HG03342 (cell line): ENCODE measurements at regions not wholly inside any gene's neighbourhood (a gene's known extent, or its start where the extent isn't known, plus 50 kb on each side); places are given as distances from the start of the nearest gene placed in this dataset.
"Not testable (repeated sequence)": the region's sequence is repeated elsewhere in the genome, so short reads cannot be mapped to it uniquely, and the experiment has no call there.

ENCODE experiments used
- ATAC-seq: cut with Tn5 transposase; IDR thresholded peaks from one replicate; pipeline ENCODE4 v1.9.1; 2021; ENCODE audit warnings: mild to moderate bottlenecking, moderate library complexity; ENCODE audit not compliant: unreplicated experiment

DNA sequence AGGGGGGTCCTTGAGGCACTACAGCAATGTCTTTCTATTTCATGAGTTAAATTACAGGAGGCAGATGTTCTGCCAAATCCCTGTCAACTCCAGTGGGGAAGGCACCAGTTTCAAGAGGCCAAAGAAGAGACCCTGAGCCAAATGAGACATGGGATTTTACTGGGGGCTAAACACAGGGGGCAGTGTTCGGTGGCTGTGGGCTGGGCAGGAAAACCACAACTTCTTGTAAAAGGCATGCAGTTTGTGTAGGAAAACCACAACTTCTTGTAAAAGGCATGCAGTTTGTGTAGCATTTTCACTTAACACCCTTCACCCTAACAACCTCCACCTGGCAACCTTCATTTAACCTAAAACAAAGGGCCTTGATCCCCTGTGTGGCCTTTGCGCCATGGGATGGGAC lies 61.0 kb downstream of the POLR2M start:
- ATAC-seq, result no peak

DNA sequence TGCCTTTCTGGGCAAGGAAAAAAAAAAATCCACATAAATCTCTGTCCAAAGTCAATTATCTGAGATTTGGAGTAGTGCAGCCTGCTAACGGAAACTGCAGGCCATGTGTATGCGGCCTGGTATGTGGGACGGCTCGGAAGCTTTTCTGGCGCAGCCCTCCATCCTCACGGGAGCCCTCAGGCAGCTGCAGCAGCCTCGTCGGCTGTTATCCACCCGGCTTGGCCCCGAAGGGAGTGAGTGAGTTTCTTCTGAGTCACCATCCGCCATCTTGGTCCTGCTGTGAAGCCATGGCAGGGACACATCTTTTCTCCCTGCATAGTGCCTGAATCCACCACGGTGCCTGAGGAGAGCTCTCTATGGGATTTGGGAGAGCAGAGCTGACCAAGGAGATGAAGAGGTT lies 62.8 kb downstream of the POLR2M start:
- ATAC-seq, result no peak

DNA sequence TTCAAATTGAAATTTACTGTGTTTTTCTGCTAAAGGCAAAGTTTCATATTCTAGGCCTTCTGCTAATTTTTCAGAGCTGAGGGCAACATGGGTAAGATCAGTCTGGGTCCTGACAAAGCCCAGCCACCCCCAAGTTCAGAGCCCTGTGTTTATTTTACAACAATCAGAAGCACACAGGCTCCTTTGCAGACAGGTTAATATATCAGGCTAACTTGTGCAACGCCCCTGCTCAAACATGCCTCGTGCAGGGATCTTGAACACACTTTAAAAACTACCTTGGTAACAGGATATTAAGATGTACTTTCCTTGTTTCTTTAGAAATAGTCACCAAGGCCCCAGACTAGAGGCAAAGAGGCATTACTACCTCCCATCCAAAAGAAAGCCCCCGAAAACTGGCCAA lies 64.0 kb downstream of the POLR2M start:
- ATAC-seq, result no peak

DNA sequence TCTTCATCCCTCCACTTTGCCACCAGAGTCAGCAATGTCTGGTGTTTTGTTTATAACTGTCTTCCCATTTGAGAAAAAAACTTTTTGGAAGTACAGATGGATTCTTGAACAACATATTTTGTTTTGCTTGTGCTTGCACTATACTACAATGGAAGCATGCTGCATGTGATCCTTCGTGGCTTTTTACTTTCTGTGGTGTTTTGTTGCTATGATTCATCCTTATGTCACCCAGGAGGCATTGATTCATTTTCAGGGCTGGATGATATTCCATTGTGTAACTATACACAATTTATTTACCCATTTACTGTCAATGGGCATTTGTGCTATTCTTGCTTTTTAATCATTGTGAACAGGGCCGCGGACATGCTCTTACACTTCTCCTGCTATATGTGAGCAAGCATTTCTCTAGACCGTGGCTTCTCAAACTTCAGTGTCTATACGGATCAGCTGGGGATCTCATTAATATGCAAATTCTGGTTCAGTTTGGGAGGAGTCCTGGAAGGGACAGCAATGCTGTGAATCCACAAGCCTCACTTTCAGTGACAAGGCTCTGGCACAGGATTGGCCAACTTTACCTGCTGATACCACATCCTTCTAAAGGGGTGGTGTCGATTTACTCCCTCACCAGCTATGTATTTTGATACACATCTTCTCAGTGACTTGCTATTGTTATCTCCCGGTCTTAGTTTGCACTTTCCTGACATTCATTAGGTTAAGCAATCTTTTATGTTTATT lies 65.9 kb downstream of the POLR2M start:
- no peak for ATAC-seq

DNA sequence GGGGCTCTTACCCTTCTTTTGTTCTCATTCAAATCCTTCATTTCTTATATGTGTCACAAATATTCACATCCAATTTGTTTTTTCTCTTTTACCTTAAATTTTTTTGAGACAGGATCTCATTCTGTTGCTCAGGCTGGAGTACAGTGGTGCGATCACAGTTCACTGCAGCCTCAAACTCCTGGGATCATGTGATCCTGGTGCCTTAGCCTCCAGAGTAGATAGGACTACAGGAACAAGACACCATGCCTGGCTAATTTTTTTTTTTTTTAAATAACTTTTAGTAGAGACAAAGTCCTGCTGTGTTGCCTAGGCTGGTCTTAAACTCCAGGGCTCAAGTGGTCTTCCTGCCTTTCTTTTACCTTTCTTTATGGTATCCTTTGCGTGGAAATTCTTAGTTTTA lies 66.5 kb downstream of the POLR2M start:
- ATAC-seq, result no peak

DNA sequence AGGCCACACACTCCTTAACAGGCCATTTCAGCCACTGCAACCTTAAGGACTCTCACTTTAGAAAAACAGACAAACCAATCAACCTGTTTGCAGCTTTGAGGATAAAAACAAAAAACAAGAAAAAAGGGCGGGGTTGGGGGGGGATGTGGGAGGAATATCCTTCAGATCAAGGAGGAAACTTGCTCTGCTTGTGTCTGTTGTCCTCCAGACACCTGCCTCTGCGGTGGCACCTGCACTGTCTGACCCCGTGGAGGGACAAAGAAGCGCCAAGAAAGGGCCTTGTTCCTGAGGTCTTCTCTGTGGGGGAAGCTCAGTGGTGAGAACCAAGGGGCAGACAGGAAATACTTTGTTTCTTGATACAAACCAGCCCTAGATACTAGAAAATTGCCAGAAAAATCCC lies 70.5 kb downstream of the POLR2M start:
- ATAC-seq, result no peak

DNA sequence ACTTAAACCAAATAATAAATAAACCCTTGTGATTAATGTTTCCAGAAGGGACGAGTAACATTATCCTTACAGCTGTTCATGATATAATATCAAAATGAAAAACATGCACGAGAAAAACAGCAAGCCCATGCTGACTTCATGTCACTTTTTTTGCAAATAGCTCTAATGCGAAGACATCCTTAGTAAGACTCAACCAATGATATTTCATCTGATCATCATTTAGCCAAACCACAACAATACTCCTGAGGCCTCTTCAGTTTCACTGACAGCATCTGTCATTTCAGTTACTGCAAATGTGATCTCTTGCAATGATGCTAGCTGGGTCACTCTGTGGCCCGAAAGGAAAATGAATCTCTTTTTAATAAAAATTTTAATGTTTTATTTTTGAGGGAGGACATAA lies 74.0 kb downstream of the POLR2M start:
- no peak for ATAC-seq

DNA sequence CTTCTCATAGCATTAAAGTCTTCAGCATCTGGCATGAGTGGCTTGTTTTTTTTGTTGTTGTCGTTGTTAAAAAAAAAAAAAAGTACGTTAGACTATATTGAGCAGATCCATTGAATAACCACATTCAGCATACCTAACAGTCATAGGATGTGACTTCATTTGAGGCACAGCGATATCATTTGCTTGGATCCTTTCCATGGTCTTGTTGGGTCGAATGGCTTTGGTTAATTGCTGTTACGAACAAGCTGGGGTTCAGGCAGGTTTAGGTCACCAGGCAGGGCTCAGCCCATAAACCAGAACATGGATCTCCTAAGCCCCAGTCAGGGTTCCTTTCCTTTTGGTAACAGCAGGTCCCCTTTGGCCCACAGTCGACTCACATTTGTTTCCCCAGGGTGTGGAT lies 76.2 kb downstream of the POLR2M start:
- no peak for ATAC-seq

DNA sequence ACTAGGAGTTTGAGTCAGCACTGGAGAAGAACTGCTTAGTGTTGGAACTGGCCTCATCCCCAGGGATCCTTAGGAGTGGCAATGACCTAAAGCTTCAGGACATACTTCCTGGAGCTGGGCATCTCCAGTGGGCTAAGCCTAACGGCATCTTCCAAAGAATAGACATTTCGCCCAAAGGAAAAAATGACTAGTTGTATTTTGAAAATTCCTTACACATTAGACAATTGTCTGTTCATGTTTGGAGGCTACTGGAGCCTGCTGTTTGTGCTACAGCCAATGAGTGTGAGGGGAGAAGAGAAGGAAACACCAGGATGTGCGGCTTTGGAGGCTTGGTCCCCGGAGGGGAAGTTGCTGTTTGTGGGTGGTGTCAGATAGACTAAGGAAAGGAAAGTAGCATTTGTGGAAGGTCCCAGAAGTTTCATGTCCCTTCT lies 77.6 kb downstream of the POLR2M start:
- no peak for ATAC-seq

DNA sequence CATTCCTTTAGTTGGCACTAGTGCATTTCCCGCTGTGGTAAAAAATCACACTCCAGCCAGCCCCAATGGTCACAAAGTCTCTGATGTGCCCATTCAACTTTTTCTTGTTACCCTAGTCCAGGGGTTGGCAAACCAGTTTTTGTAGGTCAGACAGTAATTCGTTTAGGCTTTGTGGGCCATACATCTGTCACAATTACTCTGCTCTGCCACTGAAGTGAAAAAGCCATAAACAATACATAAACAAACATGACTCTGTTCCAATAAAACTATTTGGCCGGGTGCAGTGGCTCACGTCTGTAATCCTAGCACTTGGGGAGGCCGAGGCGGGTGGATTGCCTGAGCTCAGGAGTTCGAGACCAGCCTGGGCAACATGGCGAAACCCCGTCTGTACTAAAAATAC lies 78.5 kb downstream of the POLR2M start:
- ATAC-seq, result no peak

DNA sequence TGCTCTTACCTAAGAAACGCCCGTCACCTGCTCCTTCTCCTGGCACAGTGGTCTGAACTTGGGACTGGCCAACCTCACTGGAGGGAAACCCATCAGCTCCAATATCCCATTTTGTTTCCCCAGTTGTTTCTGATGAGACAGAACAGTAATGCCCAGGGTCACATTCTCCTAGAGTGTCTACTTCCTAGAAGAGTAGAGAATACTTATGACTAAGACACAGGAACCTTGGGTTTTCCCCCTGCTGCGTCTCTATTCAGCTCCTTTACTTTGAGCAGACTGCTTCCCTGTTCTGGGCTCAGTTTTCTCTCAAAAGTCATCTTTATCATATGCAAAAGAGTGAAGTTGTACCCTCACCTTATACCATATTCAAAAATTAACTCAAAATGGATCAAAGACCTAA lies 79.4 kb downstream of the POLR2M start:
- ATAC-seq, result no peak

DNA sequence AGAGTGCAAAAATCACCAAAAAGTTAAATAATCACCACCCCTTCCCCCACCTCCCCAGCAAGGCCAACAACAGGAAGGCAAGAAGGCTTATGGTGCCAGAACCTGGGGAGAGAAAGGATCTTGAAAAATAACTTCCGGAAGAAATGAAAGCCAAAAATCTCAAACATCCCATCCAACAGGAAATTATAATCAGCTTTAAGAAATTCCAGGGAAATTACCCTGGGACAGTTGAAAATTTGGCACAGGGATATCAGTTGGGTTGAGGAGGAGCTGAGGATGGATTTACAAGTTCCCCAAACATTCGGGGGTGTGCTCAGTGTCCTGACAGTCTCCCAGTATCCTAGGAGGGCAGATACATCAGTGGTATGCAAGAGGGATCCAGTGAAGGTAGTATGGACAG lies 82.7 kb downstream of the POLR2M start:
- no peak for ATAC-seq

DNA sequence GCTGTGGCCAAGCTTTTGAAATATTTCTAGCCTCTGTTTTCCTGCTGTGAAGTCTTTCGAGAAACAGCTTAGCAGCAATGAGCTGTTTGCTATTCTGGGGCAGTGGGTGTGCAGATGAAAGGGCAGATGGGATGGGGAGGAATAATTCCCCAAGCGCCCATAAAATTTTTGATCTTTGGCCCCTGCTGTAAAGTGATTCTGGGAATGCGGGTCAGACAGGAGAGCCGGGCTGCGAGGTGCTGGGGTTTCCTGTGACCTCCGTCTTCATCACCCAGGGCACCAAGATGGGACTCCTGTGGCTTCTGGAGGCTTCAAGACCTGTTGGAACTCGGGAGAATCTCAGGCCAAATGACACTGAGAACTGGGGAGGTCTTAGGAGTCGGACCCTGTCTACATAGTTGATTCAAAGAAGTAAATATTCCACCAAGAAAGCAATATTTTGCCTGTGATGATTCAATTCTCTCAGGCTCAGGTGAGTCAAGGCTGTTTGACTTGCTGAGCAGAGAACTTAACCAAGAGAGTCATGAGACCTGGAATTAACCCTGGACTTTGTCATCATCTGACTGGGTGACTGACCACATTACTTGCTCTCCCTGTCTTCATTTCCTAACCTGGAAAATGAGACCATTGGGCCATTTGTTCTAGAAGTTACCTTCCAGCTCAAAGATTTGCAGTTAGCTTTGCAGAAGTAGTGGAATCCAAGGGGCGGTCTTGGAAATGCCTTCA lies 86.4 kb downstream of the POLR2M start:
- no peak for ATAC-seq

DNA sequence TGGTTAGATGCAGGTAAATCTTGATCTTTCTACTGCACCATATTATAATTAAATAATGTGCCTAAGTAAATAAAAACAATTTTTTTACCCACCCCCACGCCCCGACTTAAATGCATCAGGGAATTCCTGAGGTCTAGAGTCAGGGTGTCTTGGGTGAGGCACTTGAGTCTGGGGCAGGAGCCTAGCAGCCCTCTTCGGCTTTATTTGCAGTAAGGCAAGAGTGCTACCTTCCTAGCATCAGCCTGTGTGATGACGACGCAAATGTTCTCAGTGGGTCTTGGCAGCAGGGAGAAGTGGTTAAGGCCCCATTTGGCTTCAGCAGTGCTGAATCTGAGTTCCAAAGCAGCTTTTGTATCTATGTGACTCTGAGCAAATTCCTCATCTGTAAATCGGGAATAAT lies 88.7 kb downstream of the POLR2M start:
- ATAC-seq, result no peak

DNA sequence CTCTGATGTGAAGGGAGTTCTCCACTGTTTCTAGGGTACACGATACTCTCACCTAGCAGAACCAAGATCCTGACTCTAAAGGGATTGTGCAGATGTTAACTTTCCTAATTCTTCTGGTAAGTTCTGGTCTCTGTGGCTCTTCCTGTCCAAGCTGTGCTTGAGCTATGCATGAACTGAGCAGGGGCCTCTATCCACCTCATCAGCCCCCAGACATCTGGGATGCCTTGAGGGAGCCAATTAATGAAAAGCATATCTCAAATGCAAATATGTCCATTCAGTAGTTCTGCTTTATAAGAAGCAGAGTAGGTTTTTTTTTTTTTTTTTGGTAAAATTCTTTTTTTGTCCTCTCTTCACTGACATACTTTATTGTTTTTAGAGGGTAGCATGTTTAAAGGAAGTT lies 89.6 kb downstream of the POLR2M start:
- ATAC-seq, result no peak

DNA sequence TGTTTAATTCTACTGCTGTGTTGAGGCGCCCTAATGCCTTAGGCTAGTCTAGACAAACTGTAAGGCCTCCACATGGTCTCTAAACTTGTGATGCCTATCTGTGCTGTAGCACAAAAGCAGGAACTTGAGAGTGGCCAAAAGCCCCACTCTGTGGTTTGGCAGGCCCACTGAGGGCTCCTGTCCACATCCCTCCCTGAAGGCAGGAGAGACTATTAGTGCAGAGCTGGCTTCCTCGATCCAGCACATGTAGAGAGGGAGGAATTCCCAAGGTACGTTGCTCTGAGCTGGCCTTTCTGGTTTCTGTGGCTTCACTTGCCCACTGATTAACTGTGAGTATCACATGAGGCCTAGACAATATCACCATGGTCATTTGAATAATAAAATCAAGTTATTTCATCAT lies 90.6 kb downstream of the POLR2M start:
- ATAC-seq, result no peak

DNA sequence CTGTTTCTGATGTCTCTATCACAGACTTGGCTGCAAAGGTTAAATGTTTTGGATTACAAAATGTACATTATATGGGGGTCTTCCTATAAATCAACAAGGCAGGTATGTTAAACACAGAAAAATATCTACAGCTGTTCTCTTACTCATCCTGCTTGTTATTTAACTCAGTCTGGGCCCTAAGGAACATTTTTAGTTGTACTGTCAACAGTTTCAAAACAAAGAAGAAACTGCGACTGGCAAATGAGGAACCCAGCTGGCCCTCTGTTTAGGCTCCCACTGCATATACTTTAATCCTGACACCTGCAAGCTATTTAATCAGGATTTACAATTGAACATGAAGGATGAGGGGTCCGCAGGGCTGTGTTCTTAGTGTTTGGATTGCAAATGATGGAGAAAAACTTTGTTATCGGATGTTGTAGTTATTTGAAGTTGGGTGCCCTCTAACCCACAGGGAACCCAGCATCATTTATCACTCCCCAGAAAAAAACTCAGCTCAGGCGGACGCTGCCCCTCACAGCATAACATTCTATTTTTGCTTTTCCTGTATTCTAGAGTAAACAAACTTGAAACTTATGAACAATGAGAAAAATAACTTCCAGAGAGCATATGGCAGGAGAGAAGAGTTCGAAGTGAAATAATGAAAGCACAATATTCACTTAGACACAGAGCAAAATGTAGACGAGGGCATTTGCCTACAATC lies 91.2 kb downstream of the POLR2M start:
- ATAC-seq, result no peak

DNA sequence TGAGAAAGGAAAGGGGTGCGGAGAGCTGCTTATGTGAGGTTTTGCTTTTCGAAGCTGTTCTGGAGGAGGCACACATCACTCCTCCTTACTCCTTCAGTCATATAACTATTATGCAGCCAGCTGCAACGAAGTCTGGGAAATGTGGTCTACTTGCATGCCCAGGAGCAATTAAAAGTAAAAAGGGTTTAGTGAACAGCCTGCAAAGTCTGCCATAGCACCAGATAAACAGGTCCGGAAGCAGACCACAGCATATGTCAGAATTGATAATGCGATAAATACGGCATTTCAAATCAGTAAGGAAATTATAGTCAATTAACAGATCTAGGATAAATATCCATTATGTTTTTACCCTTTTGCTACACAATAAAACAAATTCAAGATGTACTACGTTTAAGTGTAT lies 99.5 kb downstream of the POLR2M start:
- ATAC-seq, result no peak

DNA sequence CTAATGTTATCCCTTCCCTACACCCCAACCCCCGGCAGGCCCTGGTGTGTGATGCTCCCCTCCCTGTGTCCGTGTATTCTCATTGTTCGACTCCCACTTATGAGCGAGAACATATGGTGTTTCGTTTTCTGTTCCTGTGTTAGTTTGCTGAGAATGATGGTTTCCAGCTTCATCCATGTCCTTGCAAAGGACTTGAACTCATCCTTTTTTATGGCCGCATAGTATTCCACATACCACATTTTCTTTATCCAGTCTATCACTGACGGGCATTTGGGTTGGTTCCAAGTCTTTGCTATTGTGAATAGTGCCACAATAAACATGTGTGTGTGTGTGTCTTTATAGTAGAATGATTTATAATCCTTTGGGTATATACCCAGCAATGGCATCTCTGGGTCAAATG lies 102.8 kb downstream of the POLR2M start:
- not testable (repeated sequence) for ATAC-seq

DNA sequence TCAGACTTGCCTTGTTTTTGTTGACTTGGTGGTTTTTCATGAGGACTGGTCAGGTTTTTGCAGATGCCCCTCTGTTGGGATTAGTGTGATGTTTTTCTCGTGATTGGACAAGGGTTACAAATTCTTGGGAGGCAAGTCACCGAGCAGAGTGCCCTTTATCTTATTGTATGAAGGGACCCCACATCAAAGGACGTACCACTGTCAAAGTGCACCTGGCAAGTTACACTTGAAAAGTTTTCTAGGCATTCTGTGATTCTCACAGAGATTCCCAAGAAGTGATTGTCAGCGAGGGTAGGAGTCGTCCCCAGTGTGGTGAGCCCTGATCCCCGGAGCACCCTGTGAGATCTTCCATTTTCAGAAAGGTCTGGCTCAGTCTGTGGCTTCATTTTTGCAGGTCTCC lies 110.1 kb downstream of the POLR2M start:
- ATAC-seq, result no peak

DNA sequence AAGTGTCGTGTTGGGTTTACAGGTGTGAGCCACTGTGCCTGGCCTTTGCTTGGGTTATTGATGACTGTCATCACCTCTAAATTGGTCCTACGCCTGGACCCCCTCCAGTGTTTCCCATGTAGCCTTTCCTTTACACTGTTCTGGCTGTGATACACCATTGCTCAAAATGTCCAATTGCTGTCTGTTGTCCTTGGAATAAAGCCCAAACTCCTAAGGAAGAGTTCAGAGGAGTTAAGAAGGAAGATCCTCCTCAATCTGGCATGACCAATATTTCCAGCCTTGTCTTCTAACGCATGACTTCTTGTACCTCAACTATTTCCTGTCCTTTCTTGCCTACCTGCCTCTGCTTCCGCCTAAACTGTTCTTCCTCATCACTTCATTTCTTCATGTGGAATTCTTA lies 113.1 kb downstream of the POLR2M start:
- ATAC-seq, result no peak

DNA sequence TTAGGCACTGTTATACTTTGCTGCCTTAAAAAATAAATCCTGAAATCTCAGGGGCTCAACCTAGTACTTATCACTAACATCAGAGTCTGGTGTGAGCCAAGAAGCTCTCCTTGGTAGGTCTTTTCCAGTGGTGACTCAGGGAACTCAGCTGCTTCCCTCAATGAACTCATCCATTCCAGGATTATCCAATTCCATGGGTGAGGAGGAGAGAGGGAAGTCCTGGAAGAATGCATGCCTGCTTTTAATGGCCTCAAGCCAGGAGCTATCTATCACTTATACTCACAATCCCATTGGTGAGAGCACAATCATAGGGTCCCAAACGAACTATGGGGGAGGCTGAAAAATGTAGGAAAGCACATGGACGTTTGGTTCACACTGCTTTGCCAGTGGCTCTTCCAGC lies 113.6 kb downstream of the POLR2M start:
- no peak for ATAC-seq
